ENCODE measurements at regions not wholly inside any gene's neighbourhood (a gene's known extent, or its start where the extent isn't known, plus 50 kb on each side); places are given as distances from the start of the nearest gene placed in this dataset.

- no peak for TF ChIP-seq CTCF (IDR thresholded peaks at IDR 0.05)
- no peak for TF ChIP-seq POLR2A (IDR thresholded peaks at IDR 0.05)
- TF ChIP-seq POLR2AphosphoS5 (IDR thresholded peaks at IDR 0.05; ENCODE audit: insufficient read depth in 1 of 2, low read depth in 1 of 2) = no peak
These were observed 408.7 kb downstream of the SHQ1 start for GRCh38 chr3:72439321-72440183.

All from vagina (tissue), 2 donors.